Neural cell (in vitro differentiated cells): ENCODE measurements at regions not wholly inside any gene's neighbourhood (a gene's known extent, or its start where the extent isn't known, plus 50 kb on each side); places are given as distances from the start of the nearest gene placed in this dataset.

Experiments
- H2AFZ ChIP-seq: fragments of 200-600, 300-800 bp; sonication (generic), shearing (Covaris generic); 2 replicates; pipeline ENCODE4 v1.6.0; 2014; ENCODE audit warnings: low read depth, mild to moderate bottlenecking, antibody characterized with exemption, low read length, moderate library complexity
- H3F3A ChIP-seq: fragments of 200-600 bp; shearing (Covaris generic); 2 replicates; pipeline ENCODE4 v1.6.1; 2016; ENCODE audit warnings: mild to moderate bottlenecking, moderate library complexity, mixed read lengths, antibody characterized with exemption, low read length; ENCODE audit not compliant: insufficient read depth, poor library complexity, severe bottlenecking
- H3K27ac ChIP-seq: fragments of 200-600, 300-800 bp; sonication (generic), shearing (Covaris generic); 2 replicates; pipeline ENCODE4 v1.5.1; 2014; ENCODE audit warnings: mild to moderate bottlenecking, low read length, moderate library complexity
- H3K27me3 ChIP-seq: fragments of 300-800, 200-600 bp; sonication (generic), shearing (Covaris generic); 2 replicates; pipeline ENCODE4 v1.6.0; 2014; ENCODE audit warnings: mild to moderate bottlenecking, low read depth, low read length, moderate library complexity; ENCODE audit not compliant: insufficient read depth
- H3K36me3 ChIP-seq: fragments of 300-800, 200-600 bp; sonication (generic), shearing (Covaris generic); 2 replicates; pipeline ENCODE4 v1.5.1; 2014; ENCODE audit warnings: mild to moderate bottlenecking, antibody characterized with exemption, low read length, moderate library complexity; ENCODE audit not compliant: insufficient read depth
- H3K4me2 ChIP-seq: fragments of 300-800, 200-600 bp; sonication (generic), shearing (Covaris generic); 2 replicates; pipeline ENCODE4 v1.6.0; 2014; ENCODE audit warnings: mild to moderate bottlenecking, low read length
- H3K4me3 ChIP-seq: fragments of 300-800, 200-600 bp; sonication (generic), shearing (Covaris generic); 2 replicates; pipeline ENCODE4 v1.5.1; 2014; ENCODE audit warnings: mild to moderate bottlenecking, low read length, moderate library complexity
- H3K79me2 ChIP-seq: fragments of 200-600 bp; shearing (Covaris generic); replicated peaks from 2 replicates; pipeline ENCODE4 v1.6.0; 2014; ENCODE audit warnings: mild to moderate bottlenecking, low read length, moderate library complexity; ENCODE audit not compliant: insufficient read depth
- H3K9ac ChIP-seq: fragments of 300-800, 200-600 bp; sonication (generic), shearing (Covaris generic); 2 replicates; pipeline ENCODE4 v1.6.1; 2016; ENCODE audit warnings: mild to moderate bottlenecking, low read length, mixed read lengths
- H3K9me2 ChIP-seq: fragments of 200-600 bp; shearing (Covaris generic); 2 replicates; pipeline ENCODE4 v1.6.1; 2016; ENCODE audit warnings: mild to moderate bottlenecking, low read length, mixed read lengths; ENCODE audit not compliant: insufficient read depth
- H3K9me3 ChIP-seq: fragments of 200-600, 300-800 bp; sonication (generic), shearing (Covaris generic); 2 replicates; pipeline ENCODE4 v1.6.1; 2016; ENCODE audit warnings: mild to moderate bottlenecking, mixed run types, low read length, moderate library complexity, mixed read lengths
- H4K20me1 ChIP-seq: fragments of 200-600 bp; shearing (Covaris generic); 2 replicates; pipeline ENCODE4 v1.6.1; 2016; ENCODE audit warnings: mild to moderate bottlenecking, mixed run types; ENCODE audit not compliant: insufficient read depth
- CTCF ChIP-seq: fragments of 450-650 bp; IDR thresholded peaks from 2 replicates; pipeline ENCODE4 v1.5.1; 2014; ENCODE audit warnings: antibody characterized with exemption, mild to moderate bottlenecking, moderate library complexity; ENCODE audit not compliant: poor library complexity, severe bottlenecking
- EP300 ChIP-seq: fragments of 450-650 bp; conservative IDR thresholded peaks from 2 replicates; pipeline ENCODE4 v1.6.1; 2014; ENCODE audit warnings: antibody characterized with exemption, mild to moderate bottlenecking, moderate library complexity; ENCODE audit not compliant: poor library complexity, severe bottlenecking
- EZH2 ChIP-seq: fragments of 200-600, 300-800 bp; shearing (Covaris generic), sonication (generic); IDR thresholded peaks from 2 replicates; pipeline ENCODE4 v1.6.1; 2014; ENCODE audit warnings: antibody characterized with exemption, low read length, borderline replicate concordance, mild to moderate bottlenecking; ENCODE audit not compliant: insufficient read depth, poor library complexity, severe bottlenecking
- MXI1 ChIP-seq: fragments of 450-650 bp; conservative IDR thresholded peaks from 2 replicates; pipeline ENCODE4 v1.6.1; 2014; ENCODE audit warnings: antibody characterized with exemption, mild to moderate bottlenecking; ENCODE audit not compliant: poor library complexity, severe bottlenecking
- POLR2AphosphoS5 ChIP-seq: IDR thresholded peaks from 2 replicates; pipeline ENCODE4 v1.6.1; 2012
- RAD21 ChIP-seq: fragments of 450-650 bp; conservative IDR thresholded peaks from 2 replicates; pipeline ENCODE4 v1.6.1; 2014; ENCODE audit warnings: antibody characterized with exemption, mild to moderate bottlenecking, moderate library complexity
- REST ChIP-seq: IDR thresholded peaks from 2 replicates; pipeline ENCODE4 v1.6.1; 2012; ENCODE audit warnings: borderline replicate concordance
- SMC3 ChIP-seq: fragments of 450-650 bp; conservative IDR thresholded peaks from 2 replicates; pipeline ENCODE4 v1.6.1; 2014; ENCODE audit warnings: antibody characterized with exemption, mild to moderate bottlenecking, moderate library complexity; ENCODE audit not compliant: poor library complexity
- TAF1 ChIP-seq: IDR thresholded peaks from 2 replicates; pipeline ENCODE4 v1.6.1; 2012; ENCODE audit warnings: low read depth

- H2AFZ ChIP-seq: no peak overlapping the region
- no peaks in the 10 kb centered on the region for H4K20me1 ChIP-seq
- no peak overlapping the region for H3K4me3 ChIP-seq
- no peaks in the 10 kb centered on the region for H3K27me3 ChIP-seq
- TF ChIP-seq EP300 (no peak), MXI1 (no peak), CTCF (no peak), TAF1 (no peak), RAD21 (no peak), EZH2 (no peak), SMC3 (no peak), POLR2AphosphoS5 (no peak), REST (no peak)
- H3F3A ChIP-seq: no peaks in the 10 kb centered on the region
- H3K4me2 ChIP-seq: no peak overlapping the region
- H3K9me2 ChIP-seq: no peaks in the 10 kb centered on the region
- no peak overlapping the region for H3K9ac ChIP-seq
- no peak overlapping the region for H3K27ac ChIP-seq
- no peaks in the 10 kb centered on the region for H3K9me3 ChIP-seq
- H3K79me2 ChIP-seq: no peaks in the 10 kb centered on the region
- no peaks in the 10 kb centered on the region for H3K36me3 ChIP-seq
These were observed 1931.0 kb downstream of the EFNA5 start for GRCh38 chr5:105739732-105740131.

DNA sequence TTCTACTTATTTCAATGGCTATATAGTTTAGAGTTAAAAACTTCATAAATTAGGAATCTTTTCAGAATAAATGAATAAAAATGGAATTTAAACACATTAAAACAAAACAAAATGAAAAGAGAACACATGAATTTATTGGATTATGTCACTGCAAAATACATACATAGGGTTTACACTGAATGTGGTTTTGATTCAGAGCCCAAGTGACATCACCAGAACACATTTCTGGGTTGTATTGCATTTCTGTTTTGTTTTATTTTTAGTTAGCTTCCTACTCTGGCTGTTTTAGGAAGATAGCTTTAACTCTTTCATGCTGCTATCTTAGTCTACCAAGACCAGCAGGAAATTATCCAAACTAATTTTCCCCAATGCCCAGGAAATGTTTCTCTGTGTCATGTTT lies 1935.0 kb downstream of the EFNA5 start:
- no peaks in the 10 kb centered on the region for H3K9me3 ChIP-seq

More for the DNA sequence above, 1935.0 kb downstream of the EFNA5 start:
- no peaks in the 10 kb centered on the region for H3K9me2 ChIP-seq
- no peaks in the 10 kb centered on the region for H3K36me3 ChIP-seq
- H4K20me1 ChIP-seq: no peaks in the 10 kb centered on the region
- no peaks in the 10 kb centered on the region for H3K79me2 ChIP-seq
- no peaks in the 10 kb centered on the region for H3K27me3 ChIP-seq
- no peak overlapping the region for H3K4me3 ChIP-seq
- H3K4me2 ChIP-seq: no peak overlapping the region
- TF ChIP-seq EZH2: no peak
- no peak for TF ChIP-seq CTCF
- no peak for TF ChIP-seq RAD21
- TF ChIP-seq EP300: no peak
- TF ChIP-seq TAF1: no peak
- no peak for TF ChIP-seq SMC3
- TF ChIP-seq MXI1: no peak
- no peak for TF ChIP-seq REST
- TF ChIP-seq POLR2AphosphoS5: no peak
- H3F3A ChIP-seq: no peaks in the 10 kb centered on the region
- H2AFZ ChIP-seq: no peak overlapping the region
- no peak overlapping the region for H3K9ac ChIP-seq
- no peak overlapping the region for H3K27ac ChIP-seq
